SK-N-MC (cell line): ENCODE measurements at regions not wholly inside any gene's neighbourhood (a gene's known extent, or its start where the extent isn't known, plus 50 kb on each side); places are given as distances from the start of the nearest gene placed in this dataset.

Experiments used
- EZH2 ChIP-seq: fragments of 200-600 bp; sonication (generic); IDR thresholded peaks from one replicate; pipeline ENCODE4 v1.6.1; 2017; ENCODE audit warnings: antibody characterized with exemption
- FOXP2 ChIP-seq: optimal IDR thresholded peaks from 2 replicates; pipeline ENCODE3; 2011; ENCODE audit warnings: mild to moderate bottlenecking, moderate library complexity; ENCODE audit not compliant: insufficient read depth; ENCODE audit errors: extremely low read length, control extremely low read depth
- POLR2AphosphoS5 ChIP-seq: IDR thresholded peaks from 2 replicates; pipeline ENCODE4 v1.6.1; 2012; ENCODE audit warnings: mild to moderate bottlenecking, low read depth, low read length, borderline replicate concordance

- TF ChIP-seq POLR2AphosphoS5 (no peak), EZH2 (no peak), FOXP2 (no peak)
These were observed 520.3 kb downstream of the SOX11 start for GRCh38 chr2:6212491-6212890.
